Erythroblast (primary cell): ENCODE measurements at regions not wholly inside any gene's neighbourhood (a gene's known extent, or its start where the extent isn't known, plus 50 kb on each side); places are given as distances from the start of the nearest gene placed in this dataset.

ENCODE experiments used
- GATA1 ChIP-seq: IDR thresholded peaks from 2 replicates; pipeline ENCODE4 v1.6.1; 2011; ENCODE audit warnings: low read depth, mild to moderate bottlenecking, control low read depth, low read length, moderate library complexity
- POLR2A ChIP-seq: IDR thresholded peaks from 2 replicates; pipeline ENCODE4 v1.6.1; 2011; ENCODE audit warnings: mild to moderate bottlenecking, low read length

DNA sequence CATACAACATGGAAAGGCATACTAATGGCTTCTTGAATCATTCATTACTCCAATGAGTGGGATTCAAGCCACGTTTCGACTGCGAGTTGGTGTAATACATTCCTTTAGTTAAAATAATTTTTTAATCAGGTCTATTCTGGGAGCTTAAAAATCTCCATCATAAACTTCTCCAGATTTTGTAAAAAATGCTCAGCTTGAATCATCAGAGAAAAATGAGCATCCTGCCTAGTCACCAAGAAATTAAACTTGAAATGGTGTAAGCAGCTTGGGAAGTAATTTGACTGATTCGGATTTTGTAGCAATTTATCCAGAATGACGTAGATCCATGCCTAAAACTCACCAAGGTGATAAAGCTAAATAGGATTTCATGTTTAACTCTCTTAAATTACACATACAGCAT lies 165.7 kb downstream of the SLCO4C1 start:
- TF ChIP-seq POLR2A (no peak), GATA1 (no peak)
